GM18858 (cell line): ENCODE measurements at regions not wholly inside any gene's neighbourhood (a gene's known extent, or its start where the extent isn't known, plus 50 kb on each side); places are given as distances from the start of the nearest gene placed in this dataset.
A peak's percentile ranks its signal among the peaks of the same experiment; 100 is the strongest.
"Not testable (repeated sequence)": the region's sequence is repeated elsewhere in the genome, so short reads cannot be mapped to it uniquely, and the experiment has no call there.

Source experiments
- ATAC-seq: cut with Tn5 transposase; IDR thresholded peaks from one replicate; pipeline ENCODE4 v1.9.1; 2021; ENCODE audit not compliant: unreplicated experiment

DNA sequence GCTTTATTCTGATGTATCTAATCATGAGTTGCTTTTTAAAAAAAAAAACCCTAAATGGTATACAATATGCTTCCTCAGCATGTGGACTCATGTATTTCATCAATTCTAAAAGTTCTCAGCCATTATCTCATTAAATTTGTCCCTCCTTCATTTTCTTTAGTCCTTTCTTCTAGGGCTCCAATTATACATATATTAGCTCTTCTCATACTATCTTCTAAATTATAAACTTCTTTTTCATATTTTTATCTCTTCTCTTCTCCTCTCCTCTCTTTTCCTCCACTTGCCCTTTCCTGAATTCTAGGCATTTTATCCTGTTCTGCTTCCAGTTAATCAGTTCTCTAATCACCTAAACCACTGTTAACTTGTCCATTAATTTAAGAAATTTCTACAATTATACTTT is 55.0 kb upstream of the IL33 start:
- ATAC-seq: no peak

DNA sequence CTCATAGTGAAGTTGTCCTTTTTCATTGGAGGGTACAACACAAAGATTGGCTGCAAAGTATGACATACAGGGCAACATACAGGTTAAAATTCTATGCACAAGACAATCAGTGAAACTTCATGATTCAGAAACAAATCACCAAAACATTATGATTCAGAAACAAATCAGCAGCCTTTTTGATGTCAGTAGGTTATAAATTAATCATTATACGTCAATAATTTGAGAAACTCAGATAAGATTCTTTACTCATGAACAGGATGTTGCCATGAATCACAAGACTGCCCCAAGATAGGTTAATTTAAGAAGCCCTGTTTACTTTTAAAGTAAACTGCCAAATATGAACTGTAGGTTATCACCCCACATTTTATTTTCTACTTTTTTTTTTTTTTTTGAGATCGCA is 62.2 kb upstream of the IL33 start:
- ATAC-seq: no peak

DNA sequence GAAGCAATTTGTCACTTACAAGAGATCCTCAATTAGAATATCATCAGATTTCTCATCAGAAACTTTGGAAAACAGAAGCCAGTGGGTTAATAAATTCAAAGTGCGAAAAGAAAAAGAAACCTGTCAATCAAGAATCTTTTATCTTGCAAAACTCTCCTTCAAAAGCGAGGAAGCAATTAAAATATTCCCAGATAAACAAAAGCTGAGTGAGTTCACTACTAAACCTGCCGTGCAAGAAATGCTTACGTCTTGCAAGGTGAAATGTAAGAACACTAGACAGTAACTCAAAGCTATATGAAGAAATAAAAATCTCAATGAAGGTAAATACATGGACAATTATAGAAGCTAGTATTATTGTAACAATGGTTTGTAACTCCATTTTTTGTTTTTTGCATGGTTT is 62.8 kb upstream of the IL33 start:
- ATAC-seq: no peak

DNA sequence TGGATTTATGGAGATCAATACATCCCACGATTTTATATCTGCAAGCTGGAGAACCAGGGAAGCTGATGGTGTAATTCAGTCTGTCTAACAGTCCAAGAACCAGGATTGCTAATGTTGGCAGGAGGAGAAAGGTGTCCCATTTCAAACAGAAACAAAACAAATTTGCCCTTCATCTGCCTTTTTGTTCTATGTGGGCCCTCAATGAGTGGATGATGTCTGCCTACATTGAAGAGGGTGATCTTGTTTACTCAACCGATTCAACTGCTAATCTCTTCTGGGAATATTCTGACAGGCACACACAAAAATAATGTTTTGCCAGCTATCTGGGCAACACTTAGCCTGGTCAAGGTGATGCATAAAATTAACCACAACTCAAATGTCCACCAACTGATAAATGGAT is 65.1 kb upstream of the IL33 start:
- ATAC-seq: no peak

DNA sequence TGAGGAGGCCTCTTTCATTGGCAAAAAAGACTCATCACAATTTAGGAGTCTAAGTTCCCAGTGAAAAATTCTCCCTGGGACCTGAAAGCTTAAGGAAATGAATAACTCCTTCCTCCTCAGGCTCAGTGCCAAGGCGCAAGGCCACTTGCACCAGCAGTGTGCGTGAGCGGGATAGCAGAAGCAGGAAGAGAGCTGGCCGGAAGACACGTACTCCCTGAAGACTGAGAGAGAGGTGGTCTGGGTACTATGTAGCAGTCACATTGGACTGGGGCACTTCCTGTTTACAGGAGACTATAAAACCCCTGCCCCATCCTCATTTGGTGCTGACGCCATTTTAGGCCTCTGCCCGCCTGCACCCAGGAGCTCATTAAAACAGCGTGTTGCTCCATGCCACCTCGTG is 66.3 kb upstream of the IL33 start:
- no peak for ATAC-seq

DNA sequence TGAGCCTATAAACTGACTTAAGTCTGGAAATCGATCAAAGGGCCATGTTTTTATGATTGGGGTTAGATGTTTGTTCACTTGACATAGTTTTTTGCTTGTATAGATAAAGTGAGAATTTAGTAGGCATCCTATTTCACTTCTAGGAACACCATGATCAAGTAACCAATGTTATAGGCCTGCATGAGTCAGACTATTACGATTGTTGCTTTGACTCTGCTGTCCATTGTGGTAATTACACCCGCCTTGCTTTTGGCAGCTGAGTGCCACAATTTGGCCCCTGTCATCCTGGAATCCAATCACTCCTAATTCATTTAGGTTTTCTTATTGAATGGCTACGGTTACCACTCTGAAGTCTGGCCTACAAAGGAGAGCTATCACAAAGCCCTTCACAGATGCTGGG is 67.8 kb upstream of the IL33 start:
- no peak for ATAC-seq

DNA sequence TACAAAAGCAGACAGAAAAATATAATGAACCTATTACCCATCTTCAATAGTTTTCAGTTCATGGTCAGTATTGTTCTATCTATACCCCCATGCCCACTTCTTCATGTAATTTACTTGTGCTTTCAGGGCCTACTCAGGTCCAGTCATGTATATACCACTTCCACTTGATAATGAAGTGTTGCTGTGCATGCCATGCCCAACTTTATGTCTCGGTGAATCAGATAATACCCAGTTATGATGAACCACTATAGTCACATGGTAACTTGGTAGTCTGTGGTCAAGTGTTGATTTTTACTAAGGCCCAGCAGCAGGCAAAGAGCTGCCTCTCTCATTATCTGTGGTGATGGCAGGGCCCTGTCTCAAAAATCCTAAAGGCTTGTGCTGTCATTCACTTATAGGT is 70.7 kb upstream of the IL33 start:
- no peak for ATAC-seq

DNA sequence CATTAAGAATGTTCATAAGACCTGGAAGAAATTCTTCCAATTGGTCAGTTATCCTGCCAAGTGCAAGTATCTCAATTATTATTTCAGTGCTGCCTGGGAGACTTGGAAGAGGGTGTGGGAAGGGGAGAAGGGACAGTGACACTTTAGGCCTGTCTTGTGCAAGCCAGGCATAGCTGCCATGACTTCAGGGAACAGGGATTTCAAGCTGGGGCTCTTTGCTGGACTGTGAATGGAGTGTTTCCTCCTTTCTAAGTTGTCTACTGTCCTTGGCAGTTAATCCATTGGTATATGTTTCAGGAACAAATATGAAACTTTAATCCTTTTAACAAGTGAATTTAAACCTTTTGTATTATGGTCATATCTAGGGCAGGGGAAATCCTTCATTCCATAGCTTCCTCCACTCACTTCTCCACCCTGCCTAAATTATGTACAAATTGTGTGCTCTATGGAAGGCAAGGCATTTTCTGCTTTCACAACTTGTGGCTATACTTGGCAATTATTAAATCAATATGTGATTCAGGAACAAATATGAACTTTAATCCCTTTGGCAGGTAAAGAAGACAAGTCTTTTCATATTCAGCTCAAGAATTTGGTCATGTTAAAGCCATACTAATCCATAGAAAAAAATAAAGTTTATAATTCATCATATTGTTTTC is 72.7 kb upstream of the IL33 start:
- no peak for ATAC-seq

DNA sequence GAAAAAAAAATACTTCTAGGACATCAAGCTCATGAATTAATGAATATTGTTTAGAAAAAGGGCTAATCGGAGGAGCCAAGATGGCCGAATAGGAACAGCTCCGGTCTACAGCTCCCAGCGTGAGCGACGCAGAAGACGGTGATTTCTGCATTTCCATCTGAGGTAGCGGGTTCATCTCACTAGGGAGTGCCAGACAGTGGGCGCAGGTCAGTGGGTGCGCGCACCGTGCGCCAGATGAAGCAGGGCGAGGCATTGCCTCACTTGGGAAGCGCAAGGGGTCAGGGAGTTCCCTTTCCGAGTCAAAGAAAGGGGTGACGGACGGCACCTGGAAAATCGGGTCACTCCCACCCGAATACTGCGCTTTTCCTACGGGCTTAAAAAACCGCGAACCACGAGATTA is 79.8 kb upstream of the IL33 start:
- ATAC-seq: not testable (repeated sequence)

DNA sequence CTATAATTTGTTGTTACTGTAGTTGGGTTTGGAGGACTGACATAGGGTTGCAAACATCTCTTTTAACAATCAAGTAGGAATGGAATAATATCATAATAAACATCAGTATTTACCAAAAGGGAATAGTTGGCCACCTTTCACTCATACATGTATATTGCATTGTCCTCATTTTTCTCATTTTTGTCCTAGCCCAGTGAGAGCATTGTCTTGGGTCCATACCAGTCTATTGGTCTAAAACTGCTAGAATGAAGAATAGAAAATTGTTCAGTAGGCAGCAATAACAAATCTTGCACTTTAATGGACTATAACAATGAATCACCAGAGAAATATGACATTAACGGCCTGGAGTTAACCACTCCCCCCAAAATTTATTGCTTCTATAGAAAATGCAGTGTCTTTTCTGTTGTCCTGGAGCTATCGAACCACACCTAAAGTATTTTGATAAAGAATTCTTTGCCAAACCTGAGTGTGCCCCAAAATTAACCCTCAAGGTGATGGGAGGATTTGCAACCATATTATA is 80.9 kb upstream of the IL33 start:
- ATAC-seq: no peak

DNA sequence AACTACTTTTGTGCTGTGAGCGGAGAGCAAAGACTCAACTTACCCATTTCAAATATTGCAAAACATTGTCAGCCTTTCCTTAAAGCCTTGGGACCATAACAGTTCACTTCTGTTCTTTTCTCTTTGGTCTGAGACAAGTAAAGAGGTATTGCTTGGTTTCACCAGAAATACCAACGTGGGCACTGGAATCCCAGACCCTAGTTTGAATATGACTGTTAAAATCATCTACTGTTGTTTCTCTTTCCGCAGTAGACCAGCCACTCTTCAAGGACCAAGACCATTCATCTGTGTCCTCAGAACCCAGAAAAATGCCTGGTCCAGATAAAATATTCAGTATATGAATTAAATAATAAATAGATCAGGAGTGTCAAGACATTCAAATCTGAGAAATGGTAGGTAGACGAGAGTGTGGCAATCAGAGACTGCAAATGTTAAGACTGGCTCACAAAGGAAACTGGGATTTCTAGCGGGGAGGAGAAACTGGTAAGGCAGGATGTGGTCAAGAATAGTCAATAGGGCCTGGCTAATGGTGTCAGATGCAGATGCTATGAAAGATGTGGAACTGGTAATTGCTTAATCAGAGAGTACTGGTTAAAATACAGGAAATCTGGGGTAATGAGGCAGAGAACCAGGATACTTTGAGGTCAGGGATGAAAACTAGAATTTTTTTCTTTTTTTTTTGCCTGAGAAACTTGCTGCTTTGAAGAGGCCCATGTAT is 82.1 kb upstream of the IL33 start:
- peak; percentile 71 for ATAC-seq

DNA sequence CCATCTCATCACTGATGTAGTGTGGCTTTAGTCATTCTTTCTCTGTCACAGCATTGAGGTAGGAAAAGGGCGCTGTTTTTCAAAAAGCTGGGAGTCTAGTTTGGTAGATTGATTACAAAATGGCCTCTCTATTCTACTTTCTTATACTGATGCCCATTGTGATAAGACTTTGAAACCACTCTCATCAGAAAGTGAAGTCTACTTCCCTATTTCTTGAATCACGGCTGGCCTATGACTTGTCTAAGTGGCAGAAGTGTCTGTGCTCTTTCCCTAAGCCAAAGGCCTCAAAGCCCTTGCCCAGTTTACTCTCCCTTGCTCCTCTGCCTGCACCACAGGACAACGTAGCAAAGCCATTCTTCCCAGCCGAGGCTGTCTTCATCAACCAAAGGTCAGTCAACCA is 83.0 kb upstream of the IL33 start:
- ATAC-seq: no peak

DNA sequence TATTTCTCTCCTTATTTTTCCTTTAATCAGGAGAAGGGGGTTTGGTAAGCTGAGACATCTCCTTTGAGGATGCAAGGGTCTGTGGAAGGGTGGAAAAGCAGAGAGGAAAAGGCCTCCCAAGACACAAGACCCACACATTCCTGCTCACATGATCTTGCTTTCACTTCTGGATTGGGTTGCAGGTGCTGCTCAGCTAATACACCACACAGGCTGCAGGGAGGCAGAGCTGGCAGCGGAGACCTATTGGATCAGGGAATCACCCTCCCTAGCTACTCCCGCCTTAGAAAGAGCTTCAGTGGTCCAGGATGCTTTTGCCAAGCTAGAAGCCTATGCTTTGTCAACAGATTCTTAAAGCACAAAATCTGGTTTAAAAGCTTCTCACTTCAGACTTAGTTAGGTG is 87.6 kb upstream of the IL33 start:
- ATAC-seq: no peak

DNA sequence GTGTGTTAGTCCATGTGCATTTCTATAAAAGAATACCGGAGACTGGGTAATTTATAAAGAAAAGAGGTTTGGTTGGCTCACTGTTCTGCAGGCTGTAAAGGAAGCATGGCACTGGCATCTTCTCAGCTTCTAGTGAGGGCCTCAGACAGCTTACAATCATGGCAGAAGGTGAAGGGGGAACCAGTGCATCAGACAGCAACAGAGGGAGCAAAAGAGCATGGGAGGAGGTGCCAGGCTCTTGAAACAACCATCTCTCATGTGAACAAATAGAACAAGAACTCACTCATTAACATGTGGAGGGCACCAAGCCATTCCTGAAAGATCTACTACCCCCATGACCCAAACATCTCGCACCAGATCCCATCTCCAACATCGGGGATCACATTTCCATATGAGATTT is 89.2 kb upstream of the IL33 start:
- ATAC-seq: no peak

DNA sequence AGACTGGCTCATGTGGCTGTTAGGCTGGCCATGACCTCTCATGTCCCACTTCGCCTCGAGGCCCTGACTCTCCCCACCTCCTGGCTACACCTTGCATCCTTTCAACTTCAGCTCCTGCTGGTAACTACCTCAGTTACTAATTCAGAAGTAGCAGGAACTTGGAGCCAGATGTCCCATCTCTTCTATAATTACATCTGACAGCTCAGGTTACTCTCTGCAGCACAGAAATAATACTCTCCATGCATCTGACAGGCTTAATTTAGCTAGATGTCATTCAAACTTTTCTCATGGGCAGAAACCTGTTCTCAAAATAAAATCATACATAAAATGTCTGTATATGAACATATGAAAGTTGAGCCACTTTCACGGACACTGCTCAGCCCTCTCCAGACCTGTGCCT is 92.2 kb upstream of the IL33 start:
- no peak for ATAC-seq

DNA sequence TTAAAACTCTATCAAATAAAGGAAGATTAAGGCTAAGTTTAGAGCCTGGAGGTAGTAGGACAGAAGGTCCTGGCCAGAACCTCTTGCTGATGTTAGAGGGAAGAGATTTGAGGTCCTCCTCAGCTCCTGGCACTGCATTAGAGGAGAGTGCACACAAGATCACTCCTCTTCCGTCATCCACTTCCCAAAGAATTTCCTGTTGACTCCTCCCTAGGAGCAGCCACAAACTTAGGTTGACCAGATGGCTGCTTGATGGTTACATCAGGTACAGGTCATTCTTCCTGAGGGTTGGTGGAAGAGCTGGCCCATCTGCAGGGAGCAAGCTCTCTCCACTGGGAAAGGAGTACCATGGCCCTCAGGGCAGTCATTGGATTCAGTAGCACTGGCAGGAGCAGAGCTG is 93.9 kb upstream of the IL33 start:
- no peak for ATAC-seq

DNA sequence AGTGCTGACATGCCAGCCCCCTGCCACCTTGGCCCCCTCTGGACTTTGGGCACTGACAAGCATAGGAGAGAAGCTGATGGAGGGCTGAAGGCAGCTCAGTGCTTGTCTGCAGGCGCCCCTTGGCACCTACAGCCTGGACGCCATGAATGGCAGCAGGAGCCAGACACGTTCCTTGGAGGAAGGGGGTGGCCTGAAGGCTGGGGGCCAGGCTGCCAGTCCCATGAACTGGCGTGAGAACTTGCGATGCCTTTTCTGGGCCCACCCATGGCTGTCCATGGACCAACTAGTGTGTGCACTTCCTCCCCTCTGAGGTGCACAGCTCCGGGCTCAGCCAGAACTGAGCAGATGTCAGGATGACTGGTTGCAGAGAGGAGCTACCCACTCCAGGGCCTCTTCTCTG is 99.0 kb upstream of the RANBP6 start:
- no peak for ATAC-seq

DNA sequence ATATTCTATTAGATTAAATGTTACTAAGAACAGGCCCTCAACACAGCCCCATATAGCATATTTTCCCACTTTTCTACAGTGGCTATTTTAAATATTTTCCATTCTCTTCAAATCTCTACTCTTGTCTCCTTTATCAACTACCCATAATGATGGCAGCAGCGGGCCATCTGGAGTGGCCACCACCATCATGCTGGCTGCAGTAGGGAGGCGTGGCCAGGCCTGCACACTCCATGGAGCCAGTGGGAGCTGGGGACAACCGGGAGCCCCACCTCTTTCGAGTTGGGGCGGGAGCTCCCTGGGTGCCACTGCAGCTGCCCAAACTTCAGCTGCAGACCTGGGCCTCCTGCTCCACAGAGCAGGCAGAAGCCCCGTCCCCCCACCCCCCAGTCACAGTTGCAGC is 98.4 kb upstream of the RANBP6 start:
- no peak for ATAC-seq

DNA sequence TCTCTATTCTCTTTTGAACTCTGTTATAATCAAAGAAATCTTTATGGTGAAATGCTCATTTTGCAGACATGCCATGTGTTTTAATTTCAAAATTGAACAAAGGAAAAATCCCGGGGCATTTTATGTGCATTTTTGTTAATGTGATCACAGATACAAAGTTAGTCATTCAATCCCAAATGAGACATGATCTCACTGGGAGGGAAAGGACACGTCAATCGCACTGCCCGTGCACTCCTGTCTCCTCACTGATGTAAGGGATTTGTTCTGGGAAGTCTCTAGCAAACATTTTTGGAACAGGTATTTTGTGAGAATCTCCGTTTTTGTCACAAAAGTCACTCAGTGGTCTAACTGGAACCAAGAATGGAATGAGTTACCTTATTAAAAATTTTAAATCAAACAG is 97.9 kb upstream of the RANBP6 start:
- no peak for ATAC-seq

DNA sequence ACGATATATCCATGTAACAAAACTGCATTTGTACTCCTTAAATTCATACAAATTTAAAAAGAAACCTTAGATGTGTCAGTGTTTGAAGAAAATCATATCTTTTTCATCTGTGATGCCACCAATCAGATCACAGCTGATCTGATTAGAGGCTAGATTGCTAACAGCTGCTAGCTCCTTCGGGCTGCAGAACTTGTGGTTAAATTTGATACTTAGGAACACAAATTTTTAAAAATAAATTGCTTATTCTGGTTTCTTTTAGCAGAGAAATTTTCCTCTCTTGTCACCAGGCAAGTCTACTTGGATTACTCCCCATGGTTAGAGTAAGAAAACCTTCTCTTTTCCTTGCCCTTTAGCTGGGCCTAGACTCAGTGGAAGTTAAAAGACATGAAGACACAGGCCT is 94.6 kb upstream of the RANBP6 start:
- ATAC-seq: no peak

DNA sequence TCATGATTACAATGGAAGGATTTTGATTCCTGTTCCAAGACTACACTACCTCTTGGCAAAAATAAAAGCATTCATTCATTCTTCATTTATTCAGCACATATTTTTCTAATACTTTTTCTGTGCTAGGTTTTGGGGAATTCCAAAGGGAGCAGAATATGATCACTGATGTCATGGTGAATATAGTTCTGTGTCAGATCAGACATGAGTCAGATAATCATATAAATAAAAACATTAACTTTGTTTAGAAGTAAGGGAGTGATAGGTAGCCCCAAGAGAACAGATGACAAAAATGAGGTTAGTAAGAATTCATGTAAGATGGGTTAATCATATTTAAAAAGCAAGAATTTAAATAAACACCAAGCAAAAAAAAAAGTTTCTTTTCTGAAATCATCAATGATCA is 94.1 kb upstream of the RANBP6 start:
- ATAC-seq: no peak

DNA sequence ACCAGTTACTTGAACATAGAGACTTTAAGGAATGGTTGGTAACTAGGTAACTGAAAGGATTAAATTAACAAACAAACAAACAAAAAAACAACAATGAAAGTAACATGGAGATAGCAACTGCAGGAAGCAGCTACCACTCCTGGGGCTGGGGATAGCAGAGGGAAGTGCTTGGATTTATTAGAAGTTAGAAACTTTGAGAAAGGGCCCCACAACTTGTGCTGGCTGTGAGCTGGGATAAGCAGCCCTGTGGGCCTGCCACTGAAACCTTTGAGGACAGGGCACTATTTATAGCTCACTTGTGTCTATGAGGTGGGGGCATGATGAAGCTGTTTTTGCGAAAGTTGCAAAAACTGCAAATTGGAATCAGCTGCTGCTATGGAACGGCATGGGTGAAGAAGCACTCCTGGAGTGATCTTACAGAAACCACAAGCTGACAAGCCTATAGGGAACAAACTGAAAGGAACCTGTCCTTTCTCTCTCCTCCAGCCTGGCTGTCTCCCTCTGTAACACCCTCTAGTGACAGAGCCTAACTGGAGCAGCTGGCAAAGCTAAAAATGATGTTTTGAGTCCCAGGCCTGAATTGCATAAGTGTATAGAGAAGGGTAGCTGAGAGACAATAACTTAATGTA is 91.4 kb upstream of the RANBP6 start:
- ATAC-seq: peak; percentile 81
